Esophagus squamous epithelium (tissue), 4 donors: ENCODE measurements at regions not wholly inside any gene's neighbourhood (a gene's known extent, or its start where the extent isn't known, plus 50 kb on each side); places are given as distances from the start of the nearest gene placed in this dataset.

ENCODE experiments used
- POLR2A ChIP-seq, 4 donors: fragments of 450-650 bp; IDR thresholded peaks; one replicate each; pipeline ENCODE4 v1.6.1; 2017; ENCODE audit warnings: antibody characterized with exemption in 4 of 4, mild to moderate bottlenecking in 4 of 4, moderate library complexity in 3 of 4
- TF ChIP-seq, protein P1 (sequence below), 6 experiments: fragments of 450-650 bp in 4 of 6; fragments of 200-600 bp in 2 of 6; sonication (generic) in 2 of 6; IDR thresholded peaks; one replicate each; pipeline ENCODE4 v1.5.1; 2016 to 2019; ENCODE audit warnings: antibody characterized with exemption in 6 of 6, mild to moderate bottlenecking in 4 of 6, moderate library complexity in 4 of 6

DNA sequence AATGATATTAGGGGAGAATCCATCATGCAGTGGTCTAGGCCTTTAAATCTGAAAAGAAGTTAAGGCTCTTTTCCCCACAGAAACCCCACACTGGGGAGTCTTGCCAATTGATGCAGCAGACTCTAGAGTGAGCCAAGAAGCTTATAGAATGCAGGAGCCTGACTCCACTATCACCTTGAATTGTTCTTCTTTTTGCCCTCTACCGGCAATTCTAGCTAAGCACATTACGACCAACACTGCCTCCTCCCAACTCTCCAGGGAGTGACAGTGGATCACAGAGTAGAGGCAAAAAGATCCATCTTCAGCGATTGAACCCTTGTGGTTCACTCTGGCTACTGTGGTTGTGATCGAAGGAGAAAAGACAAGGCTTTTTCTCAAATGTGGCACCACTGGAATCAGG, 331.5 kb downstream of the NKX6-1 start:
- TF ChIP-seq, protein P1, sequence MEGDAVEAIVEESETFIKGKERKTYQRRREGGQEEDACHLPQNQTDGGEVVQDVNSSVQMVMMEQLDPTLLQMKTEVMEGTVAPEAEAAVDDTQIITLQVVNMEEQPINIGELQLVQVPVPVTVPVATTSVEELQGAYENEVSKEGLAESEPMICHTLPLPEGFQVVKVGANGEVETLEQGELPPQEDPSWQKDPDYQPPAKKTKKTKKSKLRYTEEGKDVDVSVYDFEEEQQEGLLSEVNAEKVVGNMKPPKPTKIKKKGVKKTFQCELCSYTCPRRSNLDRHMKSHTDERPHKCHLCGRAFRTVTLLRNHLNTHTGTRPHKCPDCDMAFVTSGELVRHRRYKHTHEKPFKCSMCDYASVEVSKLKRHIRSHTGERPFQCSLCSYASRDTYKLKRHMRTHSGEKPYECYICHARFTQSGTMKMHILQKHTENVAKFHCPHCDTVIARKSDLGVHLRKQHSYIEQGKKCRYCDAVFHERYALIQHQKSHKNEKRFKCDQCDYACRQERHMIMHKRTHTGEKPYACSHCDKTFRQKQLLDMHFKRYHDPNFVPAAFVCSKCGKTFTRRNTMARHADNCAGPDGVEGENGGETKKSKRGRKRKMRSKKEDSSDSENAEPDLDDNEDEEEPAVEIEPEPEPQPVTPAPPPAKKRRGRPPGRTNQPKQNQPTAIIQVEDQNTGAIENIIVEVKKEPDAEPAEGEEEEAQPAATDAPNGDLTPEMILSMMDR (IDR thresholded peaks at IDR 0.05): no peak
- TF ChIP-seq POLR2A (IDR thresholded peaks at IDR 0.05): no peak
